HG03432 (cell line): ENCODE measurements at regions not wholly inside any gene's neighbourhood (a gene's known extent, or its start where the extent isn't known, plus 50 kb on each side); places are given as distances from the start of the nearest gene placed in this dataset.
"Not testable (repeated sequence)": the region's sequence is repeated elsewhere in the genome, so short reads cannot be mapped to it uniquely, and the experiment has no call there.

Source experiments
- ATAC-seq: cut with Tn5 transposase; IDR thresholded peaks from one replicate; pipeline ENCODE4 v1.9.1; 2021; ENCODE audit warnings: mild to moderate bottlenecking, moderate library complexity; ENCODE audit not compliant: unreplicated experiment

GRCh38 chr6:122859676-122860075, 70.6 kb downstream of the SMPDL3A start:
- no peak for ATAC-seq

DNA sequence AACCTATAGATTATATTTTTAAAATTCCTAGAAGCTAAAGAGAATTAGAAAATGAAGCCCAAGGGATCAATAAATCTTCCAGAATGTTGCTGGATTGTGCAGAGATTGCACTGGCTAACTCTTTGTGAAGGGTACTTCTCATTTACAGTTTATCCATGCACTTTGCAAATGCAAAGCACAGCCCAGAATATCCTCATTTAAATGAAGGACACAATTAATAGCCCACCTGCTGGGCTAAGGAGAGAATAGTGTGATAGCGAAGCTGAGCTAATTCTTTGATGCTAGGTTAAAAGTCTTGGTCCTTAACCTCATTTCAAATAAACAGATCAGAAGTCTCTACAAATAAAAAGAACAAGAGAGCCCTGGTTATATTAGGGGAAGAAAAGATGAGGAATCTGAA, 72.5 kb downstream of the SMPDL3A start:
- ATAC-seq: no peak

DNA sequence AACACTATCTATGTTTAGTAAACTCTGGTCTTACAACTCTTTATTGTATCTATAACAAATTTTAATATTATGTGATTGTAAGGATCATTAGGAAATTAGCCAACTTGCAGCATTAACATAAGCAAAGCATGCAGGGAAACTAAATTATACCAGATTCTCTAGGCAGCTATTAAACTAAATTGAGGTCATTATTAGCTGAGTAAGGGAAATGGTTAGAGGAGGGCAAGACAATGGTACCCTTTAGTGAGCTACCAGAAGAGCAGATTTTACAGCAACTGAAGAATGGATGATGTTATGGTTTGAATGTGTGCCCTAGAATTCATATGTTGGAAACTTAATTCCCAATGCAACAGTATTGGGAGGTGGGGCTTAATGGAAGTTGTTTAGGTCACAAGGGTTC, 79.1 kb downstream of the SMPDL3A start:
- ATAC-seq: no peak

- peak; percentile 84 for ATAC-seq
These were observed 80.5 kb downstream of the SMPDL3A start for GRCh38 chr6:122869437-122870024.

DNA sequence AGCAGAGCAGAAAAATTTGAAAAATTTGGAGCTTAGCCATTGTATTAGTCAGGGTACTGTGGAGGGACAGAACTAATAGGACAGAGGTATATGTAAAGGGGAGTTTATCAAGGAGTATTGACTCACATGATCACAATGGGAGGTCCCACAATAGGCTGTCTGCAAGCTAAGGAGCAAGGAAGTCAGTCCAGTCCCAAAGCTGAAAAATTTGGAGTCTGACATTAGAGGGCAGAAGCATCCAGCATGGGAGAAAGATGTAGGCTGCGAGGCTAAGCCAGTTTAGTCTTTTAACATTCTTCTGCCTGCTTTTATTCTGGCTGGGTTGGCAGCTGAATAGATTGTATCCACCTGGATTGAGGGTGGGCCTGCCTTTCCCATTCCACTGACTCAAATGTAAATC, 82.0 kb downstream of the SMPDL3A start:
- ATAC-seq: no peak

- ATAC-seq: peak; percentile 68
These were observed 83.3 kb downstream of the SMPDL3A start for GRCh38 chr6:122872311-122872710.

- ATAC-seq: no peak
These were observed 88.2 kb downstream of the SMPDL3A start for GRCh38 chr6:122877302-122877701.

- ATAC-seq: no peak
These were observed 89.7 kb downstream of the SMPDL3A start for GRCh38 chr6:122878796-122879195.

DNA sequence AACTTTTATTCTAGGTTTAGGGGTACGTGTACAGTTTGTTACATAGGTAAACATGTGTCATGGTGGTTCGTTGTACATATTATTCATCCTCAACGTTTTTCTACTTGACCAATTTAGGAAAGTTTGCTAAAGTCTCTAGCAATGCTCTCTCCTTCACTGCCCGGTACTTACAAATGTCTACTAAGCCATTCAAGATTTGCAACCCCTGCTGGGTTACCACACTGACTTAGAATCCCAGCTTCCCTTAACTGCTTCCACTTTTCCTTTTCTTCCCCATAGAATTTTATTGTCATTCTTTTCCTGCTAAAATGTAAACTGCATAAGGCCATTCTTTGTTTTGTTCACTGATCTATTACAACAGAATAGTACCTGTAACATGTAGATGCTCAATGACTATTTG, 97.4 kb downstream of the SMPDL3A start:
- no peak for ATAC-seq

DNA sequence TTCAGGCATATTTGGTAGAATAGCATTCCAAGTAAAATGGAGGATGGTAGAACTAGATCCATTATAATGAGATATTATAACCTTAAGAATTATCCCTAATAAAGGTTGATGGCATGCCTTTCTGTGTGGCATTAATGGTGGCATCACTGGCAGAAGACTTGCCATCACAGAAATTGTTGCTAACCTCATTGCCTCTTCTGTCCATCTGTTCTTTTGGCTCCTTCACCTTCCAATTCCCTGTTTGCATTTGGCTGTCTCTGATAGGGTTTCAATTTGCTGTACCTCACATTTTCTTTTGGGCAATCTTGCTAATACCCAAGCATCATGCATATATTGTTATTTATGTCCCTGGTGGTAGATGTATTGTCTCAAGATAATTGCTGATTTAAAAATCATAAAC, 98.9 kb downstream of the SMPDL3A start:
- ATAC-seq: no peak

DNA sequence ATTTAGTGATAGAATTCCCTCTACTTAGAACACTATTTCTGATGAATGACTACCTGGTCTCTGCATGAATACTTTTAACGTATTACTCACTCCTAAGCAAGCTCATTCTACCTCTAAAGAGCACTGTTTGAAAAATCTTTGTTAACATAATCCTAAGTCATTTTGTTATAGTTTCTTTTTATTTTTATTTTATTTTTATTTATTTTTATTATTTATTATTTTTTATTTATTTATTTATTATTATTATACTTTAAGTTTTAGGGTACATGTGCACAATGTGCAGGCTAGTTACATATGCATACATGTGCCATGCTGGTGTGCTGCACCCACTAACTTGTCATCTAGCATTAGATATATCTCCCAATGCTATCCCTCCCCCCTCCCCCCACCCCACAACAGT, 99.6 kb downstream of the SMPDL3A start:
- not testable (repeated sequence) for ATAC-seq

- no peak for ATAC-seq
These were observed 101.2 kb downstream of the SMPDL3A start for GRCh38 chr6:122890250-122890649.

DNA sequence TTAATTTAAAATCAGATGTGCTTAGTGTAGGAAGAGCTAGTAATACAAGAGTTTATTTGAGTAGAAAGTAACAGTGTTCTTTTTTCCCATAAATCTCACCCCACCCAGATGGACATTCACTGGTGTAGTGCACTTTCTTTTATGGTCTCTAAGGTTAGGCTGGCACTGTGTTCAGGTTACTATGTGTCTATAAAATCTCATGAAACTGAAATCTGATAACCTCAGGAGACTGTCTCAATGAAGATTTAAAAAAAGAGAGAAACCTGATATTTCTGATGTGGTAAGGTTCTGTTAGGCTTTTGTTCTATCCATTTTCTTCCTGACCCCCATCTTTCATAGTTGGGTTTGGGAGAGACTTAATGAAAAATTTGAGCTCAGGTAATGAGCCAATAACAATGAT, 101.2 kb upstream of the CLVS2 start:
- ATAC-seq: no peak

DNA sequence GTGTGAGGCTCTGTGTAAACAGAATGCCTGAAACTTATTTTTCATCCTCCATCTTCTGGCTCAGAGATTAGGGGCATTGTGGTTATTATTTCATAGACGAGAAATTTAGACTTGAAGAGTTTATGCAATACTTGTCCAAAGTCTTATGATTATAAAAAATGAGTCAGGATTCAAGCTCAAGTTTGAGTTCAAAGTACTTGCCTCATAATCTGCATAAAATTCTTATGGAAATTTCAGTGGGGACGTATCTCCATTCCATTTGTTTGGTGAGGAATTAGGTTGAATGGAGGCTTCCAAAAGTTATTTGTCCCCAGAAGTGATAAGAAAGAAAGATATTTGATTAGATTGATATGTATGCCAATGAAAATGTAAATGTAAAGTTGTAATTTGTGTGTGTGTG, 93.7 kb upstream of the CLVS2 start:
- no peak for ATAC-seq

GRCh38 chr6:122903266-122903915, 92.6 kb upstream of the CLVS2 start:
- no peak for ATAC-seq

GRCh38 chr6:122904166-122904565, 91.9 kb upstream of the CLVS2 start:
- no peak for ATAC-seq

- ATAC-seq: no peak
These were observed 82.5 kb upstream of the CLVS2 start for GRCh38 chr6:122913558-122913957.

DNA sequence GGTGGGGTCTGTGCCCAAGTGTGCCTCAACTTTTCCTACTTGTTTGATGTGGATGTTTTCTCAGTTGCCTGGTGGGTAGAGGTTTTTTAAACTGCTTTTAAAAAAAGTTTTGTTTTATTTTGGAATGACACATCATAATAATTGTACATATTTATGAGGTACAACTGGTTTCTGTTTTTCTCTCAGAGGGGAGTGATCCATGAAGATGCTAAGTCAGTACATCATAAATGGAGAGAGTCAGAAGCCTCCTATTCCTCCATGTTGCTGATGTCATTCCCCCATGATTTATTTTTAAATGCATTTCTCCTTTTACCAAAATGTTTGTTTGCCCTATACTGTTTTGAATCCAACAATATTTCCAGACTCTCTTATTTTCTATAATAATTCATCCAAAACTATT, 77.3 kb upstream of the CLVS2 start:
- no peak for ATAC-seq

DNA sequence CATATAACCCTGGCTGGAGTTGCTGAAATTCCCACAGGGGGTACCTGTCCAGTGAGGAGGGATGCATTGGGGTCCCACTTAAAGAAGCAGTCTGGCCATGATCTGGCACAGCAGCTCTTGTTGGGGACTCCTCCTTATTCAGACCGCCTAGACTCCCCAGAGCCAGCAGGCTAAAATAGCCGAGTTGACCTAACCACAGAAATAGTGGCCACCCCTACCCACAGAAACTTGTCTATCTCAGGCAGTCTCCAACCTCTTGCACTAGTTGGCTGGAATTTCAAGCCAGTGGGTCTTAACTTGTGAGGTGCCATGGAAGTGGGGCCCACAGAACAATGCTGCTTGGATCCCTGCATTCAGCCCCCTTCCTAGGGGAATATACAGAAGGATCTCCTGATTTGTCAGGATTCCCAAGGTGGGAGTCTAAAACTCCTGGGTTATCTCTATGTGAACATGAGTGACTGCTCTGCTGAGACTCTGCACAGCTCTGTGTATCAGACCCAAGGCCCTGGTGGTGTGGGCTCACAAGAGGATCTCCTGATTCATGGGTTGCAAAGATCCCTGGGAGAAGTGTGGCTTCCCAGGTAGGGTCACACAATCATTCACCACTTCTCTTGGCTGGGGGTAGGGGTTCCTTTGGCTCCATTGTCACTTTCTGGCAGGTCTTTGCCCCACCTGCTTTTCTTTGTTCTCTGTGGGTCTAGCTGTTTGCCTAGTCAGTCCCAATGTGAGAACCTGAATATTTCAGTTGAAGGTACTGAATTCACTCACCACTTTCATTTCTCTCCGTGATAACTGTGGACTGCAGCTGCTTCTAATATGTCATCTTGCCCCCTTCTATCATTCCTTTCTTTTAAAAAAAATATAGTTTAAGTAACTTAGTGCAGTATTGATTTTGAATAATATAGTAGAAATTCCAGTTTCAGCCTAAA, 65.5 kb upstream of the CLVS2 start:
- peak; percentile 90 for ATAC-seq

- ATAC-seq: no peak
These were observed 64.1 kb upstream of the CLVS2 start for GRCh38 chr6:122931916-122932315.

GRCh38 chr6:122944936-122945335, 51.1 kb upstream of the CLVS2 start:
- ATAC-seq: not testable (repeated sequence)
